T-helper 2 cell treated with Interferon-gamma antibody and Interleukin-4, amounts not matched to agents 100 ng/mL and 5 ng/mL, for 36 hours (primary cell): ENCODE measurements at regions not wholly inside any gene's neighbourhood (a gene's known extent, or its start where the extent isn't known, plus 50 kb on each side); places are given as distances from the start of the nearest gene placed in this dataset.

ENCODE experiments used
- intact Hi-C: fragments of 100-400 bp; cut with micrococcal nuclease; formaldehyde crosslinking; loops from one replicate; pipeline ENCODE4 v1.15.1; 2023

- intact Hi-C loops: loop anchor here (10.0 kb wide), 1 partner anchor 54 kb away; no protein-coding TSS in a partner anchor
Observed at GRCh38 chr16:26648851-26649250, 417.9 kb upstream of the C16orf82 start.

DNA sequence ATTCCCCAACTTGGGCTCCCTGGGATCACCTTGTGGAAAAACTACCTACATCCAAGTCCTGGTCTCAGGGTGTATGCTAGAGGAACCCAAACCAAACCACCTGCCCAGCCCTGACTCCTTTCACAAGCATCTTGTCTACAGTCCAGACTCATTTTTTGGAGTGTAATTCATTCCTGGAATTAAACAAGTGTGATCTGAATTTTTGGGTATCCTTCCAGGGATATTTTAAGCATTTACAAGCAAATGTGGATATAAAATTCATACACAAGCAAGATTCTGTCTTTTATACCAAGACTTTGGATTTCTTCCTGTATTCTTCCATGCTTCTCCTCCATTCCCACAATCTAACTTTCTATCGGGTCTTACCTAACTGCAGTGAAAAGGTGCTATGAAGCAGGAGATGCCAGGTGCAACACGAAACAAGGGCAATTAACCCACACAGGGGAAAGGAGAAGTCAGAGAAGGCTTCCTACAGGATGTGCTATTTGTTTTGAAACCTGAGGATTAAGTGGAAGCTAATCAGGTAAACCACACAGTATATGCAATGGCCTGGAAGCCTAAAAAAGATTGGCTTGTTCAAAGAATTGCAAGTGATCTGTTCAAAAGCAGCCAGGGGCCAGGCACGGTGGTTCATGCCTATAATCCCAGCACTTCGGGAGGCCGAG is 417.2 kb upstream of the C16orf82 start:
- intact Hi-C loops: loop anchor here (10.0 kb wide), 1 partner anchor 55 kb away; no protein-coding TSS in a partner anchor

DNA sequence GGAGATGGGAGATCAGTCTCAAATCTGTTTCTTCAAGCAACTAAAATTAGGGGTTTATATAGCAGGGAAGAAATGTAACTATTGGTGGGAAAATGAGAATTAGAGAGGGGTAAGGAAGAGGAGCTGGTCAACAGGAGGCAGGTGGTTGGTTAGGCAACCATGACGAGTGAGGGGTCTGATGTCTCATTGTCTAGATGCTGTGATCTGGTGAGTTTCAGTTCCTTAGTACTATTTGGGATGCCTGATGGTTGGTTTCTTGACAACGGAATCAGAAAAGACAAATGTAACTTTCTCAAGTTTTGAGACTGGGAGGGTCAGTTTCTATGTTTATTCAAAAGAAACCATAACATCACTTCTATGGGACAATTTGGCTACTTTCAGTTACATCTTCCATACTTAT is 415.3 kb upstream of the C16orf82 start:
- intact Hi-C loops: no loop called here

- intact Hi-C loops: no loop called here
Observed at GRCh38 chr16:26651884-26652283, 414.8 kb upstream of the C16orf82 start.

DNA sequence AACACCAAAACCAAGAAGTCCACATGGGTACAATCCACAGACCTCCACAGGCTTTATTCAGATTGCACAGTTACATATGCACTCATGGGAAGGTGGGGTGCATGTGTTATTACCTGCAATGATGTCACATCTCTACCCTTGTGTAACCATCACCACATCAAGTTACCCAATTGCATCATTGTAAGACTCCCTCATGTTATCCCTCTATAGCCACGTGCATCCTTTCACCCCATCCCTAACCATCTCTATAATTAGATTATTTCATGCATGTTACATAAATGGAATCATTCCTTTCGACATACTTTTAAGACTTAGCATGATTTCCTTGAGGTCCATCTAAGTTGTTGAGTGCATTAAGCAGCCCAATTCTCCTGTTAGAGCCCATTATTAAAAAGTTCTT is 408.2 kb upstream of the C16orf82 start:
- intact Hi-C loops: no loop called here

DNA sequence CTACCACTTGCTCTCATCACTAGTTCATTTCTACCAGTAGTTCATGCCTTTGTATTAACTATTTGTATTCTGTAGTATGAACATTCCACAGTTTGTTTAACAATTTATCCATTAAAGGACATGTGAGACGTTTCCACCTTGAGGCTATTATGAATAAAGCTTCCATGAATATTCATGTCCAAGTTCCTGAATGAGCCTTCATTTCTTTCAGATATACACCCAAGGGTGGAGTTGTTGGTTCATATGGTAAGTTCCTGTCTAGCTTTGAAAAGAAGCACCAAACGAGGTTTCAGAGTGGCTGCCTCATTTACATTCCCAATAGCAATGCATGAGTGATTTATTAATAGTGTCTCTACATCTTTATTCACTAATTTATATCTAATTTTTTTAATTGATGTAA is 407.8 kb upstream of the C16orf82 start:
- intact Hi-C loops: no loop called here

DNA sequence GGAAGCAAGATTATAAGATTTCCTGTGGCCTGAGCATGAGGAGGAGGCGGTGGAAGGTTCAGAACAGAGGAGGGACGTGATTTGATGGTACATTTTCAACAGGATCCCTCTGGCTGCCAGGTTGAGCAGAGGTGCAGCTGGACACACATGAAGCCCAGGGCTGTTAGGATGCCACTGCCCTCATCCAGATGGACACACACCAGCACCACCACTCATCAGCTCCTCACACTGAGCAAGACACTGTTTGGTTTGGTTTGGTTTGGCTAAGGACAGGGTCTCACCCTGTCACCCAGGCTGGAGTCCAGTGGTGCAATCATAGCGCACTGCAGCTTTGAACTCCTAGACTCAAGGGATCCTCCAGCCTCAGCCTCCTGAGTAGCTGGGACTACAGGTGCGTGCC is 402.6 kb upstream of the C16orf82 start:
- intact Hi-C loops: no loop called here

GRCh38 chr16:26665166-26665939 is 401.4 kb upstream of the C16orf82 start:
- intact Hi-C loops: no loop called here

DNA sequence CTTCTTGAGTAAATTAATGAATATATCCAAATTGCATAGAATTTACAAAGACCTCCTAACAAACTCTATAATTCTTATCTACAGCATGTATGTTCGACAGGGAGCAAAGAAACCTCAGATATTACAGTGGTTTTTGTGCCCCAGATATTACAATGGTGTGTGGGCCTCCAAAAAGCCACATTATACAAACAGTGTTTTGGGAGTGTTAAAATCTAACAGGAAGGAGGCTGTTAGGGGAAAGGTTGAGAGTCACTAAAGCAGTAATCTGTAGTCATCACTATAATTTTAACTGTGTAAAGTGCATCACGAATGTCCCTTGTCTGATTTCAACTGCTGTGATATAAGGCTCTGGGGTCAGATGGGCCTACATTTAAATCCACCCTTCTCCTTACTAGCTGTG is 400.2 kb upstream of the C16orf82 start:
- intact Hi-C loops: no loop called here

DNA sequence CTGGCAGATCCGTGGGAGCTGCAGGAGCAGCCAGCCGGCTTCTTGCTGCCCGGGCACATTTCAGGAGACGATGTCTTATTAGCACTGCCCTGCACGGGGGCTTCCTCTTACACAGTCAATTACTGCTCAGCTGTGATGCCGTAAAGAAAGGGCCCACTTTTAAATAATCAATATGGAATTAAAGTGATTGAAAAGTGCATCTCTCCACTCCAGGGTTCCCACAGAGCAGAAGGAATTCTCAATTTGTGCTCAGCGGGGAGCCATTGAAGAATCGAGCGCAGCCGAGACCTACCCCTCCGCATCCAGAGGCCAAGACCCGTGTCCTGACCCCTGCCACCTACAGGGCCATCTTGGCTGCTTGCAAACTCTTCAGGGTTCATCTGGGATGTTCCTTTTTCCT is 399.4 kb upstream of the C16orf82 start:
- intact Hi-C loops: no loop called here

DNA sequence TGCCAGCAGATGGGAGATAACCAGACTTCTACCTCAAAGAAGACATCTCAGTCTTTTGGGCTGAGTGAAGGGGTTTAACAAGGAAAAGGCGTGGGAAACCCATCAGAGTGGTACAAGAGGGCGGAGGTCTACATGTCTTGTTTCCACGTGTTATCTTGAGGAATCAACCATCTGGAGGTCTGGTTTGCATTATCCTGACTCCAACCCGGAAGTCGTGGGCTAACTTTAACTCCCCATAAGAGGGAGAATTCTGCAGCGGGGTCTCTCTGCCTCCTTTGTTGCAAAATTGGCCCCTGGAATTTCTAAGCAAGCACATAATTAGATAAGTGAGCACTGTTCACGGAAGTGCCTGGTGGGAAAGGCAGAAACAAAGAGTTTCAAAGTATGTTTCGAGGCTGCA is 398.7 kb upstream of the C16orf82 start:
- intact Hi-C loops: no loop called here

GRCh38 chr16:26672206-26672605 is 394.5 kb upstream of the C16orf82 start:
- intact Hi-C loops: no loop called here

DNA sequence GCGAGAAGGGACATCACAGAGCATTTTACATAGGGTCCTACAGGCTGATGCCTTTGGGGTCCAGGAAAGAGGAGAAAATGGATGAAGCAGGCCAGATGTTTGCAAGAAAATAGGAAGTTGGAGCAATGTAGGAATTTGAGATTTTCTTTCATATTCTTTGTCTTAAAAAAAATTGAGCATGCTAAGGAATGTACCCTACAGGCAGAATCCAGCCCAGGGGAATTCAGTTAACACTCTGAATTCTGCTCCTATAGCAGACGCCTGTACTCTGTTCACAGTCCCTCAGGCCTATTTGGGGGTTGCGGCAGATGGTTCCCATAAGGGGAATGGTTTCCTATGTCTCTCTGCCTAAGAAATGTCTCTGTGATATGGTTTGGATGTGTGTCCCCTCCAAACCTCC is 393.7 kb upstream of the C16orf82 start:
- intact Hi-C loops: no loop called here

DNA sequence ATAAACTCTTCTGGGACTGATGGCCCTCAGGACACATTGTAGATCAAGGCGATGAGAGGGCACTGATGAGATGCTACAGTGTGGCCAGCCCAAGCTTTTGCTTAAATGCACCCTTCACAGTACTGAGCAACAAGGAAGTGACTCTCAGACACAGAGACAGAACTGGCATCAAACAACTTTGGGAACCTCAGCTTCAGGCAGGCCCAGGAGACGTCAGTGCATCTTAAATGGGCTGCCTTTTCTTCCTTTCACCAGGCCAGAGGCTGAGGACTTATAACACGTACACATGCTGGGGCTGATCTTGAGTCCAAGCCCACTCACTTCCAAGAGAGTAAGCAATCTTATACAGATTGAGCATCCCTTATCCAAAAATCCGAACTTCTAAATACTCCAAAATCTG is 386.1 kb upstream of the C16orf82 start:
- intact Hi-C loops: no loop called here

- intact Hi-C loops: no loop called here
Observed at GRCh38 chr16:26688105-26688504, 378.6 kb upstream of the C16orf82 start.

GRCh38 chr16:26688699-26689098 is 378.0 kb upstream of the C16orf82 start:
- intact Hi-C loops: no loop called here

- intact Hi-C loops: no loop called here
Observed at GRCh38 chr16:26692658-26693057, 374.1 kb upstream of the C16orf82 start.

DNA sequence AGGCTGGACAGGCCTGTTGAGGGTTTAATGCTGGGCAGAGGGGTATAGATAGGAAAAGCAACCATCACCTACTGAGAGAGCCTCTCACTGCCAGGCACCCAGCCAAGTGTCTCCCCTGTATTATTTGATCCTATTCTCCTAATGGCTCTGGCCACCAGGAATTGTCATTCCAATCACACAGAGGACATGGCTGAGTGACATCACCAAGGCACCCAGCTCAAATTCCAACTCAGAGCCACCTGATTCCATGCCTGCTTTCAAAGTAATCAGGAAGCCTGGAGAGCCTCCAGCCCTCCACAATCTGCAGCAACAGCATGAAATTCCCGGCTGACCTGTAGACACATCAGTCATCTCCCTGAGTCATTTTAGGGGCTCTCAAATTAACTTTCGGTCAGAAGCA is 368.9 kb upstream of the C16orf82 start:
- intact Hi-C loops: no loop called here

DNA sequence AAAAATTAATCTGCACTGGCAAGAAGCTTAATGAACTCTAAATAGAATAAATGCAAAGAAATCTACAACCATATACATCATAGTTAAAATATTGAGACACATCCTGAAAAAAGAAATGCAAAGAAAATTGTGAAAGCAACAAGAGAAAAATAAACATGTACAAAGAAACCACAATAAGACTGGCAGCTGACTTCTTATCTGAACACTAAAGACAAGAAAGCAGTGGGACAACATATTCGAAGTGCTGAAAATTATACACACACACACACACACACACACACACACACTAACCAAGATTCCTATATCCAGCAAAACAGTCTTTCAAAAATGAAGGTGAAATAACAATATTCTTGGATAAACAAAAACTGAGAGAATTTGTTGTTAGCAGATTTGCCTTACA is 366.5 kb upstream of the C16orf82 start:
- intact Hi-C loops: no loop called here

GRCh38 chr16:26701243-26701886 is 365.4 kb upstream of the C16orf82 start:
- intact Hi-C loops: no loop called here

DNA sequence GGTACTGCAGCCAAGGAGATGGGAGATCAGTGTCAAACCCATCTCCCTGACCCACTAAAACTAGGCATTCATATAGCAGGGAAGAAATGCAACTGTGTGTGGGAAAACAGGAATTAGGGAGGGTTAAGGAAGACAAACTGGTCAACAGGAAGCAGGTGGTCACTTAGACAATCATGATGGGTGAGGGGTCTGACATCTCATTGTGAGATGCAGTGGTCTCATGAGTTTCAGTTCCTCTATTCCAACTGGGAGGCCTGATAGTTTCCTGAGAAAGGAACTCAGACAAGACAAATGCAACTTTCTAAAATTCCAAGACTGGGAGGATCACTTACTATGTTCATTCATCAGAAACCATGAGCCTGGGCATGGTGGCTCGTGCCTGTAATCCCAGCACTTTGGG is 361.4 kb upstream of the C16orf82 start:
- intact Hi-C loops: no loop called here

- intact Hi-C loops: no loop called here
Observed at GRCh38 chr16:26708428-26708827, 358.3 kb upstream of the C16orf82 start.

DNA sequence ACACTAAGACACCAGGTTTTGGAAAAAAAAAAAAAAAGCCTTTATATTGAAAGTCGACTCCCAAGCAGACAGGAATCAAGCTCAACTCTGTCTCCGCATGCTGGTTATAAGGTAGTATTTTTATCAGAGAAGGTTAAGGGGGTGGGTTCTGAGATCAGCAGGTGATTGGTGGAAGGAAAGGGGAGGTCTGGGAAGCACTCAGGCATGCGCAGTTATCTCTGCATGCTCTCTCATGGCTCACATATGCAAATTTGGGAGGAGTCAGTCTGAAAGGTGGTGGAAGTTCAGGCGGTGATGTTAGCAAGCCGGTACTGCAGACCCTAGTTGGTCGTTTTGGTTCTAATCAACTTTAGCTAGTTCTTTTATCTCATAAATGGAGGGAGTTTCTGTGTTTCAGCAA is 357.6 kb upstream of the C16orf82 start:
- intact Hi-C loops: no loop called here
